ENCODE measurements at regions not wholly inside any gene's neighbourhood (a gene's known extent, or its start where the extent isn't known, plus 50 kb on each side); places are given as distances from the start of the nearest gene placed in this dataset.

DNA sequence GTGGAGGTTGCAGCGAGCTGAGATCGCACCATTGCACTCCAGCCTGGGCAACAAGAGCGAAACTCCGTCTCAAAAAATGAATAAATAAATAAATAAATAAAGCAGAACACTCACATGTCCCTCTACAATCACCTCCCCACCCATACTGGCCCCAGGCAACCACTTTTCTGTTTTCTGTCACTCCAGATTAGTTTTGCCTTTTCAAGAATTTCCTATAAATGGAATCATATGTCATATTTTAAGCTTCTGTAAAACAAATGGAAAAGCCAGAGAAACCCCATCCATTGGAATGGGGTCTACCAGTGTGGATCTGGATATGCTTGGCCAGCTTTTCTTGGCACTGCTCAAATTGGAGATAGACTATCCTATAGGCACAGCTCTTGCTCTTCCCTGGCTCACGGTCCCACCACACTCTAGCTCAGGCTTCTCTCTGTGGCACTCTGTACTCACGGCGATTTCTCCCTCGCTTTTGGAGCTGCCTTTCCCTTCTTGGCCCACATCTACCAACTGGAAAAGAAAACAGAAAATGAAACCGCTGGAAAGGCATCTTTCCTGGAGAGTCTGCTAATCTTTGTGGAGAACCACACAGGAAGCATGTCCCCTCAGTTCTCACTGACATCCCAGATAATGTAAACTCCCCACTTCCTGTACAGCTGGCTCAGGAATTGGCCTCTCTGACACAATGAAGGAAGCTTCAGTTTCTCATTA lies 210.1 kb downstream of the JCAD start:
- 69% methylated on average over 9 of the region's 9 CpGs for WGBS
- Histone ChIP-seq H3K4me3 (ENCODE audit: low read depth in 1 of 3, low read length in 3 of 3) (no peak overlapping the region), H3K9ac (ENCODE audit: low read depth in 1 of 2, low read length in 2 of 2) (no peak overlapping the region), H3K9me3 (ENCODE audit: control insufficient read depth in 4 of 4, low read length in 3 of 4) (no peaks in the 10 kb centered on the region), H3K36me3 (ENCODE audit: control insufficient read depth in 4 of 4, insufficient read depth in 3 of 4, low read depth in 1 of 4, low read length in 3 of 4) (no peaks in the 10 kb centered on the region), H3K4me1 (ENCODE audit: control insufficient read depth in 4 of 4, insufficient read depth in 4 of 4, low read length in 3 of 4) (peaks cover 0 to 15% (median 8%) of the 10 kb centered on the region in 4 donors), H3K27ac (ENCODE audit: low read depth in 1 of 2, low read length in 2 of 2) (peak overlapping the region in 1 of 2 donors; percentile 40), H3K27me3 (ENCODE audit: control insufficient read depth in 4 of 4, insufficient read depth in 4 of 4, low read length in 3 of 4) (no peaks in the 10 kb centered on the region)
- DNase-seq (ENCODE audit: low spot score): no peak
- TF ChIP-seq, protein P1, sequence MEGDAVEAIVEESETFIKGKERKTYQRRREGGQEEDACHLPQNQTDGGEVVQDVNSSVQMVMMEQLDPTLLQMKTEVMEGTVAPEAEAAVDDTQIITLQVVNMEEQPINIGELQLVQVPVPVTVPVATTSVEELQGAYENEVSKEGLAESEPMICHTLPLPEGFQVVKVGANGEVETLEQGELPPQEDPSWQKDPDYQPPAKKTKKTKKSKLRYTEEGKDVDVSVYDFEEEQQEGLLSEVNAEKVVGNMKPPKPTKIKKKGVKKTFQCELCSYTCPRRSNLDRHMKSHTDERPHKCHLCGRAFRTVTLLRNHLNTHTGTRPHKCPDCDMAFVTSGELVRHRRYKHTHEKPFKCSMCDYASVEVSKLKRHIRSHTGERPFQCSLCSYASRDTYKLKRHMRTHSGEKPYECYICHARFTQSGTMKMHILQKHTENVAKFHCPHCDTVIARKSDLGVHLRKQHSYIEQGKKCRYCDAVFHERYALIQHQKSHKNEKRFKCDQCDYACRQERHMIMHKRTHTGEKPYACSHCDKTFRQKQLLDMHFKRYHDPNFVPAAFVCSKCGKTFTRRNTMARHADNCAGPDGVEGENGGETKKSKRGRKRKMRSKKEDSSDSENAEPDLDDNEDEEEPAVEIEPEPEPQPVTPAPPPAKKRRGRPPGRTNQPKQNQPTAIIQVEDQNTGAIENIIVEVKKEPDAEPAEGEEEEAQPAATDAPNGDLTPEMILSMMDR (IDR thresholded peaks at IDR 0.05; ENCODE audit: low read depth, low read length, missing input control): no peak
- TF ChIP-seq RXRA (IDR thresholded peaks at IDR 0.05) (peak in 1 of 2 donors; percentile 28), EGR1 (IDR thresholded peaks at IDR 0.05; ENCODE audit: low read depth in 2 of 2) (no peak), FOXA2 (IDR thresholded peaks at IDR 0.05) (no peak), NR2F2 (IDR thresholded peaks at IDR 0.05) (peak; percentile 88), SP1 (IDR thresholded peaks at IDR 0.05) (peak; percentile 40), HNF4G (IDR thresholded peaks at IDR 0.05) (no peak), RAD21 (IDR thresholded peaks at IDR 0.05) (peak; percentile 21 to 33)
- TF ChIP-seq, protein P2, sequence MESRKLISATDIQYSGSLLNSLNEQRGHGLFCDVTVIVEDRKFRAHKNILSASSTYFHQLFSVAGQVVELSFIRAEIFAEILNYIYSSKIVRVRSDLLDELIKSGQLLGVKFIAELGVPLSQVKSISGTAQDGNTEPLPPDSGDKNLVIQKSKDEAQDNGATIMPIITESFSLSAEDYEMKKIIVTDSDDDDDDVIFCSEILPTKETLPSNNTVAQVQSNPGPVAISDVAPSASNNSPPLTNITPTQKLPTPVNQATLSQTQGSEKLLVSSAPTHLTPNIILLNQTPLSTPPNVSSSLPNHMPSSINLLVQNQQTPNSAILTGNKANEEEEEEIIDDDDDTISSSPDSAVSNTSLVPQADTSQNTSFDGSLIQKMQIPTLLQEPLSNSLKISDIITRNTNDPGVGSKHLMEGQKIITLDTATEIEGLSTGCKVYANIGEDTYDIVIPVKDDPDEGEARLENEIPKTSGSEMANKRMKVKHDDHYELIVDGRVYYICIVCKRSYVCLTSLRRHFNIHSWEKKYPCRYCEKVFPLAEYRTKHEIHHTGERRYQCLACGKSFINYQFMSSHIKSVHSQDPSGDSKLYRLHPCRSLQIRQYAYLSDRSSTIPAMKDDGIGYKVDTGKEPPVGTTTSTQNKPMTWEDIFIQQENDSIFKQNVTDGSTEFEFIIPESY (IDR thresholded peaks at IDR 0.05): no peak
- TF ChIP-seq, protein P3, sequence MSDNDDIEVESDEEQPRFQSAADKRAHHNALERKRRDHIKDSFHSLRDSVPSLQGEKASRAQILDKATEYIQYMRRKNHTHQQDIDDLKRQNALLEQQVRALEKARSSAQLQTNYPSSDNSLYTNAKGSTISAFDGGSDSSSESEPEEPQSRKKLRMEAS (IDR thresholded peaks at IDR 0.05): peak; percentile 14

DNA sequence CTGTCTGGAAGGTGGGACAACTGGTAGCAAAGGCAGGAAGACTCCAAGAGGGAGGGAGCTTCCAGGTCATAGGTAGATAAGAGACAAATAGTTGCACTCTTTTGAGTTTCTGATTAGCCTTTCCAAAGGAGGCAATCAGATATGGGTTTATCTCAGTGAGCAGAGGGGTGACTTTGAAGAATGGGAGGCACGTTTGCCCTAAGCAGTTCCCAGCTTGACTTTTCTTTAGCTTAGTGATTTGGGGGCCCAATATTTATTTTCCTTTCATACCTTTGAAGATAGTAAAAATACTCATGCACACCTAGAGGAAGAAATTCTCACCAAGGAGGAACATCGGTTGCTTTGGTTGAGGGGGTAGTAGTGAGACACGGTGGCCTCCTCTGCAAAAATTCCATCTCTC lies 212.1 kb upstream of the SVIL start:
- no peaks in the 10 kb centered on the region for H3K36me3 ChIP-seq (ENCODE audit: control insufficient read depth in 4 of 4, insufficient read depth in 3 of 4, low read depth in 1 of 4, low read length in 3 of 4)
- no peak for TF ChIP-seq RXRA (IDR thresholded peaks at IDR 0.05)
- TF ChIP-seq, protein P1 (IDR thresholded peaks at IDR 0.05; ENCODE audit: low read depth, low read length, missing input control): no peak
- TF ChIP-seq, protein P4, sequence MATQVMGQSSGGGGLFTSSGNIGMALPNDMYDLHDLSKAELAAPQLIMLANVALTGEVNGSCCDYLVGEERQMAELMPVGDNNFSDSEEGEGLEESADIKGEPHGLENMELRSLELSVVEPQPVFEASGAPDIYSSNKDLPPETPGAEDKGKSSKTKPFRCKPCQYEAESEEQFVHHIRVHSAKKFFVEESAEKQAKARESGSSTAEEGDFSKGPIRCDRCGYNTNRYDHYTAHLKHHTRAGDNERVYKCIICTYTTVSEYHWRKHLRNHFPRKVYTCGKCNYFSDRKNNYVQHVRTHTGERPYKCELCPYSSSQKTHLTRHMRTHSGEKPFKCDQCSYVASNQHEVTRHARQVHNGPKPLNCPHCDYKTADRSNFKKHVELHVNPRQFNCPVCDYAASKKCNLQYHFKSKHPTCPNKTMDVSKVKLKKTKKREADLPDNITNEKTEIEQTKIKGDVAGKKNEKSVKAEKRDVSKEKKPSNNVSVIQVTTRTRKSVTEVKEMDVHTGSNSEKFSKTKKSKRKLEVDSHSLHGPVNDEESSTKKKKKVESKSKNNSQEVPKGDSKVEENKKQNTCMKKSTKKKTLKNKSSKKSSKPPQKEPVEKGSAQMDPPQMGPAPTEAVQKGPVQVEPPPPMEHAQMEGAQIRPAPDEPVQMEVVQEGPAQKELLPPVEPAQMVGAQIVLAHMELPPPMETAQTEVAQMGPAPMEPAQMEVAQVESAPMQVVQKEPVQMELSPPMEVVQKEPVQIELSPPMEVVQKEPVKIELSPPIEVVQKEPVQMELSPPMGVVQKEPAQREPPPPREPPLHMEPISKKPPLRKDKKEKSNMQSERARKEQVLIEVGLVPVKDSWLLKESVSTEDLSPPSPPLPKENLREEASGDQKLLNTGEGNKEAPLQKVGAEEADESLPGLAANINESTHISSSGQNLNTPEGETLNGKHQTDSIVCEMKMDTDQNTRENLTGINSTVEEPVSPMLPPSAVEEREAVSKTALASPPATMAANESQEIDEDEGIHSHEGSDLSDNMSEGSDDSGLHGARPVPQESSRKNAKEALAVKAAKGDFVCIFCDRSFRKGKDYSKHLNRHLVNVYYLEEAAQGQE (IDR thresholded peaks at IDR 0.05): no peak
- no peak for TF ChIP-seq YY1 (IDR thresholded peaks at IDR 0.05)
- TF ChIP-seq FOXA1 (IDR thresholded peaks at IDR 0.05): no peak
- no peak for TF ChIP-seq HNF4G (IDR thresholded peaks at IDR 0.05)
- no peak for TF ChIP-seq GABPA (IDR thresholded peaks at IDR 0.05 in 1 of 2, conservative IDR thresholded peaks at IDR 0.05 in 1 of 2)
- no peak for TF ChIP-seq JUND (IDR thresholded peaks at IDR 0.05)
- TF ChIP-seq, protein P2 (IDR thresholded peaks at IDR 0.05): no peak
- TF ChIP-seq, protein P3 (IDR thresholded peaks at IDR 0.05): no peak
- no peak for TF ChIP-seq EGR1 (IDR thresholded peaks at IDR 0.05; ENCODE audit: low read depth in 2 of 2)
- DNase-seq (ENCODE audit: low spot score): no peak
- H3K4me1 ChIP-seq (ENCODE audit: control insufficient read depth in 4 of 4, insufficient read depth in 4 of 4, low read length in 3 of 4): peaks cover 0 to 8% (median 4%) of the 10 kb centered on the region in 4 donors
- 96% methylated on average over 3 of the region's 3 CpGs for WGBS
- no peak overlapping the region for H3K9ac ChIP-seq (ENCODE audit: low read depth in 1 of 2, low read length in 2 of 2)
- H3K27me3 ChIP-seq (ENCODE audit: control insufficient read depth in 4 of 4, insufficient read depth in 4 of 4, low read length in 3 of 4): no peaks in the 10 kb centered on the region
- no peak overlapping the region for H3K4me3 ChIP-seq (ENCODE audit: low read depth in 1 of 3, low read length in 3 of 3)
- H3K9me3 ChIP-seq (ENCODE audit: control insufficient read depth in 4 of 4, low read length in 3 of 4): no peaks in the 10 kb centered on the region
- H3K27ac ChIP-seq (ENCODE audit: low read depth in 1 of 2, low read length in 2 of 2): no peak overlapping the region
